B cell (primary cell): ENCODE measurements at regions not wholly inside any gene's neighbourhood (a gene's known extent, or its start where the extent isn't known, plus 50 kb on each side); places are given as distances from the start of the nearest gene placed in this dataset.

Experiments
- CTCF ChIP-seq: fragments of 200-600 bp; IDR thresholded peaks from one replicate; pipeline ENCODE4 v1.8.0; 2022; ENCODE audit warnings: antibody characterized with exemption, mild to moderate bottlenecking
- EZH2 ChIP-seq: IDR thresholded peaks from 2 replicates; pipeline ENCODE4 v1.6.1; 2012; ENCODE audit warnings: borderline replicate concordance, low read depth, mild to moderate bottlenecking, moderate library complexity, low read length; ENCODE audit not compliant: insufficient read depth, poor library complexity, severe bottlenecking

DNA sequence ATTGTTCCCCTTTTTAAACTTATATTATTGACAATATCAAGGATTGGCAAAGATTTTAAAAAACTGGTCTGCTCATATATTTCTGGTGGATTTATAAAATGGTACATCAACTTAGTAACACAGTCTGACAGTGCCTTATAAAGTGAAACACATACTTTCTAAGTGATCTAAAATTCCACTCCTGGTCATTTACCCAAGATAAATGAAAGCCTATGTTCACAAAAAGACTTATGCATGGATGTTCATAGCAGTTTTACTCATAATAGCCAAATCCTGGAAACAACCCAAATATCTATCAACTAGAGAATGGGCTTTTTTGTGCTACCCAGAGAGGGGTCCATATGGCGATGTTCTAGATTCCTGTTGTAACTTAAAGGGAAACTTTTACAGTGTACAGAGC, 222.4 kb upstream of the FAM83B start:
- TF ChIP-seq CTCF (no peak), EZH2 (no peak)
